ENCODE measurements at regions not wholly inside any gene's neighbourhood (a gene's known extent, or its start where the extent isn't known, plus 50 kb on each side); places are given as distances from the start of the nearest gene placed in this dataset.
"Not testable (repeated sequence)": the region's sequence is repeated elsewhere in the genome, so short reads cannot be mapped to it uniquely, and the experiment has no call there.

GRCh38 chr12:39699079-39699478 is 79.5 kb upstream of the ABCD2 start:
- not testable (repeated sequence) for H3K36me3 Mint-ChIP-seq, DNase-seq, H3K4me1 Mint-ChIP-seq, H3K4me3 Mint-ChIP-seq, H3K27ac Mint-ChIP-seq, H3K27me3 Mint-ChIP-seq
- peaks cover 22% of the 10 kb centered on the region for H3K9me3 Mint-ChIP-seq

GRCh38 chr12:39697108-39697507 is 77.5 kb upstream of the ABCD2 start:
- no peak overlapping the region for H3K27ac Mint-ChIP-seq
- DNase-seq, result no peak
- H3K27me3 Mint-ChIP-seq, result no peaks in the 10 kb centered on the region
- peaks cover 21% of the 10 kb centered on the region for H3K9me3 Mint-ChIP-seq
- no peak overlapping the region for H3K4me3 Mint-ChIP-seq
- peaks cover 4% of the 10 kb centered on the region for H3K36me3 Mint-ChIP-seq
- H3K4me1 Mint-ChIP-seq, result no peaks in the 10 kb centered on the region

GRCh38 chr12:39692258-39692853 is 72.8 kb upstream of the ABCD2 start:
- peaks cover 2% of the 10 kb centered on the region for H3K36me3 Mint-ChIP-seq
- no peak for DNase-seq
- no peak overlapping the region for H3K27ac Mint-ChIP-seq
- no peak overlapping the region for H3K4me3 Mint-ChIP-seq
- peaks cover 2% of the 10 kb centered on the region for H3K4me1 Mint-ChIP-seq
- H3K27me3 Mint-ChIP-seq, result no peaks in the 10 kb centered on the region
- H3K9me3 Mint-ChIP-seq, result peaks cover 6% of the 10 kb centered on the region

- peak; percentile 16 for DNase-seq
- H3K27ac Mint-ChIP-seq, result no peak overlapping the region
- H3K4me3 Mint-ChIP-seq, result no peak overlapping the region
- H3K27me3 Mint-ChIP-seq, result no peaks in the 10 kb centered on the region
- peaks cover 4% of the 10 kb centered on the region for H3K9me3 Mint-ChIP-seq
- H3K36me3 Mint-ChIP-seq, result peaks cover 10% of the 10 kb centered on the region
- peaks cover 22% of the 10 kb centered on the region for H3K4me1 Mint-ChIP-seq
These were observed 66.5 kb upstream of the ABCD2 start for GRCh38 chr12:39685854-39686657.

- H3K4me1 Mint-ChIP-seq, result peaks cover 22% of the 10 kb centered on the region
- peaks cover 26% of the 10 kb centered on the region for H3K9me3 Mint-ChIP-seq
- H3K27me3 Mint-ChIP-seq, result no peaks in the 10 kb centered on the region
- peak overlapping the region; percentile 78 for H3K4me3 Mint-ChIP-seq
- peak overlapping the region; percentile 88 for H3K27ac Mint-ChIP-seq
- peaks cover 24% of the 10 kb centered on the region for H3K36me3 Mint-ChIP-seq
- DNase-seq, result no peak
These were observed 63.3 kb upstream of the ABCD2 start for GRCh38 chr12:39682689-39683477.

GRCh38 chr12:39675263-39675662 is 55.7 kb upstream of the ABCD2 start:
- H3K27ac Mint-ChIP-seq, result no peak overlapping the region
- H3K36me3 Mint-ChIP-seq, result peaks cover 35% of the 10 kb centered on the region
- no peaks in the 10 kb centered on the region for H3K27me3 Mint-ChIP-seq
- no peak overlapping the region for H3K4me3 Mint-ChIP-seq
- peaks cover 50% of the 10 kb centered on the region for H3K9me3 Mint-ChIP-seq
- no peak for DNase-seq
- peaks cover 14% of the 10 kb centered on the region for H3K4me1 Mint-ChIP-seq

GRCh38 chr12:39672976-39673375 is 53.4 kb upstream of the ABCD2 start:
- no peaks in the 10 kb centered on the region for H3K27me3 Mint-ChIP-seq
- H3K36me3 Mint-ChIP-seq, result peaks cover 40% of the 10 kb centered on the region
- H3K9me3 Mint-ChIP-seq, result peaks cover 40% of the 10 kb centered on the region
- H3K27ac Mint-ChIP-seq, result no peak overlapping the region
- H3K4me1 Mint-ChIP-seq, result peaks cover 25% of the 10 kb centered on the region
- DNase-seq, result no peak
- H3K4me3 Mint-ChIP-seq, result no peak overlapping the region

GRCh38 chr12:39671898-39672875 is 52.6 kb upstream of the ABCD2 start:
- Mint-ChIP-seq H3K36me3 (peaks cover 41% of the 10 kb centered on the region), H3K9me3 (peaks cover 44% of the 10 kb centered on the region), H3K4me3 (no peak overlapping the region), H3K27me3 (no peaks in the 10 kb centered on the region), H3K4me1 (peaks cover 25% of the 10 kb centered on the region), H3K27ac (no peak overlapping the region)
- no peak for DNase-seq

GRCh38 chr12:39669539-39669938 is 49.9 kb upstream of the ABCD2 start:
- not testable (repeated sequence) for H3K27ac Mint-ChIP-seq, H3K27me3 Mint-ChIP-seq, DNase-seq, H3K4me3 Mint-ChIP-seq
- peaks cover 35% of the 10 kb centered on the region for H3K36me3 Mint-ChIP-seq
- peaks cover 25% of the 10 kb centered on the region for H3K4me1 Mint-ChIP-seq
- H3K9me3 Mint-ChIP-seq, result peaks cover 39% of the 10 kb centered on the region
